Choroid plexus epithelial cell (primary cell): ENCODE measurements at regions not wholly inside any gene's neighbourhood (a gene's known extent, or its start where the extent isn't known, plus 50 kb on each side); places are given as distances from the start of the nearest gene placed in this dataset.
A peak's percentile ranks its signal among the peaks of the same experiment; 100 is the strongest.

Experiments used
- DNase-seq: peaks from one replicate; pipeline ENCODE4 v3.0.0-alpha.2; 2010; ENCODE audit warnings: low read depth
- H3K4me3 ChIP-seq: 2 replicates; pipeline ENCODE4 v1.5.1; 2011; ENCODE audit warnings: low read depth, mild to moderate bottlenecking, control low read depth, low read length, moderate library complexity
- CTCF ChIP-seq: conservative IDR thresholded peaks from 2 replicates; pipeline ENCODE4 v1.5.1; 2011; ENCODE audit warnings: low read depth, mild to moderate bottlenecking, control low read depth, inconsistent platforms, low read length, moderate library complexity

GRCh38 chr7:145263886-145264285, 428.0 kb upstream of the TPK1 start:
- H3K4me3 ChIP-seq, result no peak overlapping the region
- DNase-seq, result peak; percentile 3
- no peak for TF ChIP-seq CTCF

- TF ChIP-seq CTCF, result no peak
- DNase-seq, result peak; percentile 0
- no peak overlapping the region for H3K4me3 ChIP-seq
Measured at GRCh38 chr7:145252031-145252430, 416.2 kb upstream of the TPK1 start.

- no peak for TF ChIP-seq CTCF
- no peak for DNase-seq
- H3K4me3 ChIP-seq, result no peak overlapping the region
Measured at GRCh38 chr7:145224775-145225174, 388.9 kb upstream of the TPK1 start.

GRCh38 chr7:145219461-145219860, 383.6 kb upstream of the TPK1 start:
- H3K4me3 ChIP-seq, result no peak overlapping the region
- TF ChIP-seq CTCF, result no peak
- no peak for DNase-seq

GRCh38 chr7:145216866-145217265, 381.0 kb upstream of the TPK1 start:
- no peak overlapping the region for H3K4me3 ChIP-seq
- peak; percentile 35 for DNase-seq
- TF ChIP-seq CTCF, result no peak

GRCh38 chr7:145212050-145212449, 376.2 kb upstream of the TPK1 start:
- no peak overlapping the region for H3K4me3 ChIP-seq
- peak; percentile 47 for DNase-seq
- no peak for TF ChIP-seq CTCF

- no peak for DNase-seq
- no peak overlapping the region for H3K4me3 ChIP-seq
- no peak for TF ChIP-seq CTCF
Measured at GRCh38 chr7:145211211-145211610, 375.4 kb upstream of the TPK1 start.
